Liver (tissue), 8 donors: ENCODE measurements at regions not wholly inside any gene's neighbourhood (a gene's known extent, or its start where the extent isn't known, plus 50 kb on each side); places are given as distances from the start of the nearest gene placed in this dataset.

Source experiments
- DNase-seq: peaks from one replicate; pipeline ENCODE4 v3.0.0-alpha.2; 2017; ENCODE audit warnings: low spot score
- H3K27ac ChIP-seq, 2 donors: one replicate each; pipeline ENCODE4 v1.7.0; 2013; ENCODE audit warnings: inconsistent platforms in 2 of 2, low read length in 2 of 2, control low read depth in 1 of 2, low read depth in 1 of 2, mild to moderate bottlenecking in 1 of 2
- H3K27me3 ChIP-seq, 4 donors: one replicate each; pipeline versions ENCODE4 v1.6.1 to v1.7.0; 2013; ENCODE audit warnings: low read length in 3 of 4, inconsistent platforms in 1 of 4, mild to moderate bottlenecking in 1 of 4, moderate library complexity in 1 of 4; ENCODE audit not compliant: control insufficient read depth in 4 of 4, insufficient read depth in 4 of 4
- H3K36me3 ChIP-seq, 4 donors: one replicate each; pipeline versions ENCODE4 v1.6.1 to v1.7.0; 2013; ENCODE audit warnings: low read length in 3 of 4, mild to moderate bottlenecking in 3 of 4, low read depth in 1 of 4, moderate library complexity in 1 of 4; ENCODE audit not compliant: control insufficient read depth in 4 of 4, insufficient read depth in 3 of 4
- H3K4me1 ChIP-seq, 4 donors: one replicate each; pipeline versions ENCODE4 v1.6.1 to v1.7.0; 2013; ENCODE audit warnings: low read length in 3 of 4, mild to moderate bottlenecking in 3 of 4, moderate library complexity in 1 of 4; ENCODE audit not compliant: control insufficient read depth in 4 of 4, insufficient read depth in 4 of 4
- H3K4me3 ChIP-seq, 3 donors: one replicate each; pipeline versions ENCODE4 v1.6.1 to v1.7.0; 2013; ENCODE audit warnings: low read length in 3 of 3, control low read depth in 1 of 3, low read depth in 1 of 3, mild to moderate bottlenecking in 1 of 3
- H3K9ac ChIP-seq, 2 donors: one replicate each; pipeline ENCODE4 v1.7.0; 2013; ENCODE audit warnings: low read length in 2 of 2, mild to moderate bottlenecking in 2 of 2, moderate library complexity in 2 of 2, control low read depth in 1 of 2, low read depth in 1 of 2
- H3K9me3 ChIP-seq, 4 donors: one replicate each; pipeline versions ENCODE4 v1.6.1 to v1.7.0; 2013; ENCODE audit warnings: low read length in 3 of 4; ENCODE audit not compliant: control insufficient read depth in 4 of 4
- ATF3 ChIP-seq: IDR thresholded peaks from 2 replicates; pipeline ENCODE4 v1.6.1; 2016; ENCODE audit warnings: antibody characterized with exemption
- CTCF ChIP-seq: fragments of 150-350 bp; IDR thresholded peaks from 2 replicates; pipeline ENCODE4 v1.5.1; 2017; ENCODE audit warnings: improper control_type of control experiment, low read depth, low read length; ENCODE audit not compliant: missing input control
- EGR1 ChIP-seq, 2 donors: IDR thresholded peaks; 2 replicates each; pipeline ENCODE4 v1.6.1; 2016 to 2018; ENCODE audit warnings: antibody characterized with exemption in 2 of 2, low read depth in 2 of 2
- FOXA1 ChIP-seq: IDR thresholded peaks from 2 replicates; pipeline ENCODE4 v1.6.1; 2016; ENCODE audit warnings: antibody characterized with exemption
- FOXA2 ChIP-seq: IDR thresholded peaks from 2 replicates; pipeline ENCODE4 v1.6.1; 2016; ENCODE audit warnings: antibody characterized with exemption
- GABPA ChIP-seq, 2 donors: IDR thresholded peaks in 1 of 2; conservative IDR thresholded peaks in 1 of 2; 2 replicates each; pipeline ENCODE4 v1.6.1; 2016; ENCODE audit warnings: antibody characterized with exemption in 2 of 2, mild to moderate bottlenecking in 1 of 2, moderate library complexity in 1 of 2
- HNF4A ChIP-seq, 2 donors: conservative IDR thresholded peaks; 2 replicates each; pipeline ENCODE4 v1.6.1; 2016; ENCODE audit warnings: antibody characterized with exemption in 2 of 2, mild to moderate bottlenecking in 2 of 2
- HNF4G ChIP-seq: IDR thresholded peaks from 2 replicates; pipeline ENCODE4 v1.6.1; 2016; ENCODE audit warnings: antibody characterized with exemption
- JUND ChIP-seq, 2 donors: IDR thresholded peaks; 2 replicates each; pipeline ENCODE4 v1.6.1; 2016; ENCODE audit warnings: antibody characterized with exemption in 2 of 2
- MAX ChIP-seq: IDR thresholded peaks from 2 replicates; pipeline ENCODE4 v1.6.1; 2016; ENCODE audit warnings: antibody characterized with exemption
- NR2F2 ChIP-seq: IDR thresholded peaks from 2 replicates; pipeline ENCODE4 v1.6.1; 2016; ENCODE audit warnings: antibody characterized with exemption
- RAD21 ChIP-seq, 2 donors: IDR thresholded peaks; 2 replicates each; pipeline ENCODE4 v1.6.1; 2016; ENCODE audit warnings: antibody characterized with exemption in 2 of 2, mild to moderate bottlenecking in 2 of 2
- REST ChIP-seq: IDR thresholded peaks from 2 replicates; pipeline ENCODE4 v1.6.1; 2016; ENCODE audit warnings: antibody characterized with exemption, mild to moderate bottlenecking
- RXRA ChIP-seq, 2 donors: IDR thresholded peaks; 2 replicates each; pipeline ENCODE4 v1.6.1; 2017 to 2018; ENCODE audit warnings: antibody characterized with exemption in 2 of 2, mild to moderate bottlenecking in 1 of 2
- SP1 ChIP-seq: IDR thresholded peaks from 2 replicates; pipeline ENCODE4 v1.6.1; 2018; ENCODE audit warnings: antibody characterized with exemption, mild to moderate bottlenecking
- TAF1 ChIP-seq: conservative IDR thresholded peaks from 2 replicates; pipeline ENCODE4 v1.6.1; 2016; ENCODE audit warnings: antibody characterized with exemption, mild to moderate bottlenecking
- YY1 ChIP-seq: IDR thresholded peaks from 2 replicates; pipeline ENCODE4 v1.6.1; 2016; ENCODE audit warnings: antibody characterized with exemption, mild to moderate bottlenecking
- ZBTB33 ChIP-seq: IDR thresholded peaks from 2 replicates; pipeline ENCODE4 v1.6.1; 2016; ENCODE audit warnings: antibody characterized with exemption
- WGBS: extraction: QIAGEN DNeasy Blood & Tissue Kit; methylation state at CpG from one replicate; pipeline ENCODE4 v1.1.7; 2013; 5-methylcytosine and 5-hydroxymethylcytosine counted together
- donor health status: healthy.
- donor health status: healthy.
- donor health status: healthy.
- donor health status: healthy.
- donor health status: healthy.

- 58% methylated on average over 3 of the region's 3 CpGs for WGBS
Measured at GRCh38 chr16:17829811-17830210, 359.1 kb upstream of the XYLT1 start.

More at GRCh38 chr16:17829811-17830210, 359.1 kb upstream of the XYLT1 start:
- H3K27ac ChIP-seq, result no peak overlapping the region
- TF ChIP-seq SP1 (no peak), ZBTB33 (no peak), NR2F2 (no peak), REST (no peak), FOXA1 (no peak), RAD21 (IDR thresholded peaks at IDR 0.05) (no peak), GABPA (IDR thresholded peaks at IDR 0.05 in 1 of 2, conservative IDR thresholded peaks at IDR 0.05 in 1 of 2) (no peak), EGR1 (IDR thresholded peaks at IDR 0.05; ENCODE audit: low read depth in 2 of 2) (no peak), YY1 (no peak), FOXA2 (no peak), CTCF (no peak), JUND (IDR thresholded peaks at IDR 0.05) (no peak), TAF1 (no peak), RXRA (IDR thresholded peaks at IDR 0.05) (no peak), HNF4A (conservative IDR thresholded peaks at IDR 0.05) (no peak), HNF4G (no peak), ATF3 (no peak), MAX (no peak)
- H3K9me3 ChIP-seq, result no peaks in the 10 kb centered on the region
- H3K27me3 ChIP-seq, result no peaks in the 10 kb centered on the region
- H3K36me3 ChIP-seq, result no peaks in the 10 kb centered on the region
- H3K4me1 ChIP-seq, result no peaks in the 10 kb centered on the region
- no peak overlapping the region for H3K4me3 ChIP-seq
- DNase-seq, result no peak
- no peak overlapping the region for H3K9ac ChIP-seq
